Ecto neural progenitor cell (in vitro differentiated cells): ENCODE measurements at regions not wholly inside any gene's neighbourhood (a gene's known extent, or its start where the extent isn't known, plus 50 kb on each side); places are given as distances from the start of the nearest gene placed in this dataset.
"Not testable (repeated sequence)": the region's sequence is repeated elsewhere in the genome, so short reads cannot be mapped to it uniquely, and the experiment has no call there.

Experiments
- DNase-seq: peaks from one replicate; pipeline ENCODE4 v3.0.0-alpha.2; 2018; ENCODE audit warnings: low spot score

- no peak for DNase-seq
Measured at GRCh38 chr12:73699318-73699717, 838.3 kb upstream of the ATXN7L3B start.

- no peak for DNase-seq
Measured at GRCh38 chr12:73714655-73715054, 823.0 kb upstream of the ATXN7L3B start.

GRCh38 chr12:73716143-73716542, 821.5 kb upstream of the ATXN7L3B start:
- DNase-seq, result not testable (repeated sequence)

- DNase-seq, result no peak
Measured at GRCh38 chr12:73719223-73719622, 818.4 kb upstream of the ATXN7L3B start.

- DNase-seq, result no peak
Measured at GRCh38 chr12:73726881-73727280, 810.8 kb upstream of the ATXN7L3B start.

- DNase-seq, result no peak
Measured at GRCh38 chr12:73731658-73732057, 806.0 kb upstream of the ATXN7L3B start.

- no peak for DNase-seq
Measured at GRCh38 chr12:73769337-73769736, 768.3 kb upstream of the ATXN7L3B start.

- no peak for DNase-seq
Measured at GRCh38 chr12:73798523-73798922, 739.1 kb upstream of the ATXN7L3B start.

- DNase-seq, result no peak
Measured at GRCh38 chr12:73815072-73815645, 722.5 kb upstream of the ATXN7L3B start.

GRCh38 chr12:73817161-73817560, 720.5 kb upstream of the ATXN7L3B start:
- no peak for DNase-seq

- no peak for DNase-seq
Measured at GRCh38 chr12:73833746-73834145, 703.9 kb upstream of the ATXN7L3B start.

GRCh38 chr12:73841963-73842362, 695.7 kb upstream of the ATXN7L3B start:
- DNase-seq, result no peak

- DNase-seq, result no peak
Measured at GRCh38 chr12:73863546-73863945, 674.1 kb upstream of the ATXN7L3B start.

GRCh38 chr12:73867147-73867546, 670.5 kb upstream of the ATXN7L3B start:
- no peak for DNase-seq

- not testable (repeated sequence) for DNase-seq
Measured at GRCh38 chr12:73877291-73877690, 660.3 kb upstream of the ATXN7L3B start.

- no peak for DNase-seq
Measured at GRCh38 chr12:73892201-73892600, 645.4 kb upstream of the ATXN7L3B start.

GRCh38 chr12:73898645-73899044, 639.0 kb upstream of the ATXN7L3B start:
- no peak for DNase-seq

- DNase-seq, result no peak
Measured at GRCh38 chr12:73902260-73902659, 635.4 kb upstream of the ATXN7L3B start.

GRCh38 chr12:73906757-73907156, 630.9 kb upstream of the ATXN7L3B start:
- DNase-seq, result no peak

- DNase-seq, result no peak
Measured at GRCh38 chr12:73935817-73936216, 601.8 kb upstream of the ATXN7L3B start.

GRCh38 chr12:73947326-73948026, 590.2 kb upstream of the ATXN7L3B start:
- DNase-seq, result no peak

- DNase-seq, result no peak
Measured at GRCh38 chr12:73950507-73950906, 587.1 kb upstream of the ATXN7L3B start.

GRCh38 chr12:73951956-73952703, 585.5 kb upstream of the ATXN7L3B start:
- DNase-seq, result no peak
